ENCODE measurements at regions not wholly inside any gene's neighbourhood (a gene's known extent, or its start where the extent isn't known, plus 50 kb on each side); places are given as distances from the start of the nearest gene placed in this dataset.

DNA sequence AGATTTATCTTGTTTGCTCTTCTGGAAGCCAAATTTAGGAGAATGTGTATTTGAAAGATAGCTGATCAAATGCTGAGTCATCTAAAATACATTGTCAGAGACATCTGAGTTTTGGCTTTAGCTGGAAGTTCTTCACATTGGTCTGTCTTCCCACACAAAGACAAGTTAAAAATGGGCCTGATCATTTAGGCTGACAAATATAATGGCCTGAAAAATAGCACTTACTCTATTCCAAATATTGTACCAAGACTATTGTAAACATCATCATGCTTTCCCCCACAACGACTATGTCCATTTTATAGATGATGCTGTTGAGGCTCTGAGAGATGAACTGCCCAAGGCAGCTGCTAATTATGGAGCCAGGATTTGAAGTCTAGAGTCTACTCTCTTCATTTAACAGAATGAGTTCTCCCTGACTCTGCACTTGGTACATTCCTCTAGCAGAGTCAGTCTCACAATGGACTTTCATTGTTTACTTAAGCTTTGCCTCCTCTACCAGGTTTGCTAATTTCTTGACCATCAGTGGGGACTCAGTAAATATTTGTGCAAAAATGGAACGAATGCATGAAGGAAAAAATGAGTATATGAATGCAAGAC is 619.4 kb upstream of the KLF4 start:
- H3K4me1 ChIP-seq (ENCODE audit: insufficient read depth, low read length) = no peaks in the 10 kb centered on the region
- peaks cover 10% of the 10 kb centered on the region for H3K4me1 Mint-ChIP-seq (ENCODE audit: low read depth, unreplicated experiment)

DNA sequence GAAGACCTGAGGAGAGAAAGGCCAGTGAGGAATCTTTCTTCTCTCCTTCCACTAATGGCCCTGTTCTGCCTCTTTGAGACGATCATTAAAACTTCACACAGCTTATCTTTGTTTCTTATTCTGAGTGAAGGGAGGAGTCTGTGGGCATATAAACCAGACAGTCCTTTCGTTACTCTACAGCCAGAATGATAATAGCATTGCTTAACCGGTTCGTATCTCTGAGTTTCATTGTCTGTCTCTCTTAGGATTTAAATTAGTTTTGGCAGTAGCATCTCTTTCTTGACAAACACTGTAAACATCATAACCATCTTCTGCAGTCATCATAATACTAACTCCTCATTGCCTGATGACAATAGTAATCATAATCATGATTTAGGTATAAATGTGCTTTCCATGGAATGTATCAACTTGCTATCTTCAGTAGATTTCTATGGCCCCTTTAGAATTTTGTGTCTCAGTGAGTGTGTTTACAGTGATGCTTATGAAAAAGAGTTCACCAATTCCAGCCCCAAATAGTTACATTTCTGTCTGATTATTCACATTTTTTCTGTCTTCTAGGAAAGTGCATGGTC is 618.8 kb upstream of the KLF4 start:
- Histone ChIP-seq H3K9ac (ENCODE audit: low read length) (no peak overlapping the region), H3K4me1 (ENCODE audit: insufficient read depth, low read length) (no peaks in the 10 kb centered on the region), H3K4me3 (ENCODE audit: insufficient read depth, low read depth, low read length) (no peak overlapping the region), H4K20me1 (ENCODE audit: insufficient read depth, low read length) (no peaks in the 10 kb centered on the region), H3K27me3 (ENCODE audit: insufficient read depth, low read length) (no peaks in the 10 kb centered on the region), H3K9me3 (ENCODE audit: insufficient read depth, low read depth, low read length) (no peaks in the 10 kb centered on the region), H3K36me3 (ENCODE audit: insufficient read depth, low read length) (no peaks in the 10 kb centered on the region), H2AFZ (ENCODE audit: low read depth, low read length) (no peak overlapping the region), H3K79me2 (ENCODE audit: insufficient read depth, low read length) (no peaks in the 10 kb centered on the region), H3K4me2 (ENCODE audit: low read length) (no peak overlapping the region), H3K27ac (ENCODE audit: low read depth, low read length) (no peak overlapping the region)
- no peaks in the 10 kb centered on the region for H3K36me3 Mint-ChIP-seq (ENCODE audit: low read depth, unreplicated experiment)
- H3K4me3 Mint-ChIP-seq (ENCODE audit: unreplicated experiment) = no peak overlapping the region
- H3K27me3 Mint-ChIP-seq (ENCODE audit: low read depth, unreplicated experiment) = peaks cover 6% of the 10 kb centered on the region
- peaks cover 2% of the 10 kb centered on the region for H3K9me3 Mint-ChIP-seq (ENCODE audit: unreplicated experiment)
- DNase-seq (ENCODE audit: low read depth) (no peak), FAIRE-seq (peak; percentile 37)
- TF ChIP-seq EZH2 (IDR thresholded peaks at IDR 0.05; ENCODE audit: insufficient read depth, low read length) = no peak
- TF ChIP-seq, protein P1, sequence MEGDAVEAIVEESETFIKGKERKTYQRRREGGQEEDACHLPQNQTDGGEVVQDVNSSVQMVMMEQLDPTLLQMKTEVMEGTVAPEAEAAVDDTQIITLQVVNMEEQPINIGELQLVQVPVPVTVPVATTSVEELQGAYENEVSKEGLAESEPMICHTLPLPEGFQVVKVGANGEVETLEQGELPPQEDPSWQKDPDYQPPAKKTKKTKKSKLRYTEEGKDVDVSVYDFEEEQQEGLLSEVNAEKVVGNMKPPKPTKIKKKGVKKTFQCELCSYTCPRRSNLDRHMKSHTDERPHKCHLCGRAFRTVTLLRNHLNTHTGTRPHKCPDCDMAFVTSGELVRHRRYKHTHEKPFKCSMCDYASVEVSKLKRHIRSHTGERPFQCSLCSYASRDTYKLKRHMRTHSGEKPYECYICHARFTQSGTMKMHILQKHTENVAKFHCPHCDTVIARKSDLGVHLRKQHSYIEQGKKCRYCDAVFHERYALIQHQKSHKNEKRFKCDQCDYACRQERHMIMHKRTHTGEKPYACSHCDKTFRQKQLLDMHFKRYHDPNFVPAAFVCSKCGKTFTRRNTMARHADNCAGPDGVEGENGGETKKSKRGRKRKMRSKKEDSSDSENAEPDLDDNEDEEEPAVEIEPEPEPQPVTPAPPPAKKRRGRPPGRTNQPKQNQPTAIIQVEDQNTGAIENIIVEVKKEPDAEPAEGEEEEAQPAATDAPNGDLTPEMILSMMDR (IDR thresholded peaks at IDR 0.05; ENCODE audit: insufficient read depth, low read depth, low read length) = no peak
- H3K4me1 Mint-ChIP-seq (ENCODE audit: low read depth, unreplicated experiment) = peaks cover 10% of the 10 kb centered on the region
- no peak overlapping the region for H3K27ac Mint-ChIP-seq (ENCODE audit: unreplicated experiment)

More for the DNA sequence above, 619.4 kb upstream of the KLF4 start:
- Mint-ChIP-seq H3K9me3 (ENCODE audit: unreplicated experiment) (peaks cover 2% of the 10 kb centered on the region), H3K4me3 (ENCODE audit: unreplicated experiment) (no peak overlapping the region), H3K36me3 (ENCODE audit: low read depth, unreplicated experiment) (no peaks in the 10 kb centered on the region), H3K27ac (ENCODE audit: unreplicated experiment) (no peak overlapping the region), H3K27me3 (ENCODE audit: low read depth, unreplicated experiment) (peaks cover 6% of the 10 kb centered on the region)
- FAIRE-seq (no peak), DNase-seq (ENCODE audit: low read depth) (peak; percentile 69)
- H2AFZ ChIP-seq (ENCODE audit: low read depth, low read length) = no peak overlapping the region
- H3K27me3 ChIP-seq (ENCODE audit: insufficient read depth, low read length) = no peaks in the 10 kb centered on the region
- no peaks in the 10 kb centered on the region for H3K79me2 ChIP-seq (ENCODE audit: insufficient read depth, low read length)
- no peaks in the 10 kb centered on the region for H4K20me1 ChIP-seq (ENCODE audit: insufficient read depth, low read length)
- TF ChIP-seq, protein P1 (IDR thresholded peaks at IDR 0.05; ENCODE audit: insufficient read depth, low read depth, low read length) = no peak
- no peak for TF ChIP-seq EZH2 (IDR thresholded peaks at IDR 0.05; ENCODE audit: insufficient read depth, low read length)
- no peak overlapping the region for H3K9ac ChIP-seq (ENCODE audit: low read length)
- no peak overlapping the region for H3K4me3 ChIP-seq (ENCODE audit: insufficient read depth, low read depth, low read length)
- no peak overlapping the region for H3K4me2 ChIP-seq (ENCODE audit: low read length)
- no peaks in the 10 kb centered on the region for H3K36me3 ChIP-seq (ENCODE audit: insufficient read depth, low read length)
- H3K27ac ChIP-seq (ENCODE audit: low read depth, low read length) = no peak overlapping the region
- H3K9me3 ChIP-seq (ENCODE audit: insufficient read depth, low read depth, low read length) = no peaks in the 10 kb centered on the region

DNA sequence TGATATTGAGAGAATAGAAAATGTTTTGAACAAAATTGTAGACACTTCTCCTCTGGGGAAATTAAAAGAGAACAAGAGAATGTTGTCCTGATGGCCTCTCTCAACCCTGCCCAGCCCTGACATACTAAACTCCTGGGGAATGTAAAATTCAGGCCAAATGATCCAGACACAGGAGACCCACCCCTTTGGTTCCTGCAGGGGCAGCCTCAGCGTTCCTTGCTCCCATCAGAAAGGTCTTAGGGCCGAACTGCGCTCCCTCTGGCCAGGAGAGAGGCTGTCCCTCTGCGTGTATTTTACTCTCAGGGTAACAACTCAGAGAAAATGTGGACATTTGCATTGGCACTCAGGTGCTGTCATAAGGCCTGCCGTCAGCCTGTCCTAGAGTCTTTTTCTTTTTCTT is 616.3 kb upstream of the KLF4 start:
- no peak for DNase-seq (ENCODE audit: low read depth)
- no peaks in the 10 kb centered on the region for H3K4me1 ChIP-seq (ENCODE audit: insufficient read depth, low read length)
- Mint-ChIP-seq H3K36me3 (ENCODE audit: low read depth, unreplicated experiment) (no peaks in the 10 kb centered on the region), H3K4me3 (ENCODE audit: unreplicated experiment) (no peak overlapping the region), H3K4me1 (ENCODE audit: low read depth, unreplicated experiment) (peaks cover 10% of the 10 kb centered on the region), H3K27ac (ENCODE audit: unreplicated experiment) (no peak overlapping the region), H3K27me3 (ENCODE audit: low read depth, unreplicated experiment) (peaks cover 19% of the 10 kb centered on the region), H3K9me3 (ENCODE audit: unreplicated experiment) (peaks cover 2% of the 10 kb centered on the region)
- H3K4me2 ChIP-seq (ENCODE audit: low read length) = no peak overlapping the region
- H2AFZ ChIP-seq (ENCODE audit: low read depth, low read length) = no peak overlapping the region
- no peaks in the 10 kb centered on the region for H3K36me3 ChIP-seq (ENCODE audit: insufficient read depth, low read length)
- TF ChIP-seq EZH2 (IDR thresholded peaks at IDR 0.05; ENCODE audit: insufficient read depth, low read length) = no peak
- TF ChIP-seq, protein P1 (IDR thresholded peaks at IDR 0.05; ENCODE audit: insufficient read depth, low read depth, low read length) = no peak
- no peak overlapping the region for H3K27ac ChIP-seq (ENCODE audit: low read depth, low read length)
- H3K79me2 ChIP-seq (ENCODE audit: insufficient read depth, low read length) = no peaks in the 10 kb centered on the region
- H3K9me3 ChIP-seq (ENCODE audit: insufficient read depth, low read depth, low read length) = no peaks in the 10 kb centered on the region
- H3K9ac ChIP-seq (ENCODE audit: low read length) = no peak overlapping the region
- H4K20me1 ChIP-seq (ENCODE audit: insufficient read depth, low read length) = no peaks in the 10 kb centered on the region
- H3K27me3 ChIP-seq (ENCODE audit: insufficient read depth, low read length) = no peaks in the 10 kb centered on the region
- H3K4me3 ChIP-seq (ENCODE audit: insufficient read depth, low read depth, low read length) = no peak overlapping the region
- FAIRE-seq = no peak

Measured in astrocyte (in vitro differentiated cells and primary cell).